SK-N-SH treated with all-trans-retinoic acid at 6 μM for 48 hours (cell line): ENCODE measurements at regions not wholly inside any gene's neighbourhood (a gene's known extent, or its start where the extent isn't known, plus 50 kb on each side); places are given as distances from the start of the nearest gene placed in this dataset.
A peak's percentile ranks its signal among the peaks of the same experiment; 100 is the strongest.

Experiments used
- ATAC-seq: fragments of 200-7000 bp; cut with Tn5 transposase; 3 replicates; pipeline ENCODE4 v1.9.1; 2020; ENCODE audit warnings: mild to moderate bottlenecking, moderate library complexity
- ARNTL ChIP-seq: fragments of 450-650 bp; formaldehyde crosslinking; IDR thresholded peaks from 2 replicates; pipeline ENCODE4 v1.5.0; 2020; ENCODE audit warnings: low read depth, mild to moderate bottlenecking, moderate library complexity, borderline replicate concordance
- BACH2 ChIP-seq: fragments of 250-450 bp; sonication (Bioruptor Pico); IDR thresholded peaks from 2 replicates; pipeline ENCODE4 v1.9.0; 2021; ENCODE audit warnings: mild to moderate bottlenecking, borderline replicate concordance
- CSDC2 ChIP-seq: fragments of 250-450 bp; sonication (Bioruptor Pico); IDR thresholded peaks from 2 replicates; pipeline ENCODE4 v1.5.0; 2020; ENCODE audit warnings: mild to moderate bottlenecking, moderate library complexity
- ESRRG ChIP-seq: fragments of 250-450 bp; sonication (Bioruptor Pico); IDR thresholded peaks from 2 replicates; pipeline ENCODE4 v1.6.1; 2021; ENCODE audit warnings: mild to moderate bottlenecking
- GLIS3 ChIP-seq: fragments of 250-450 bp; sonication (Bioruptor Pico); IDR thresholded peaks from 2 replicates; pipeline ENCODE4 v1.5.0; 2020; ENCODE audit warnings: mild to moderate bottlenecking, moderate library complexity
- ISL1 ChIP-seq: fragments of 250-450 bp; sonication (Bioruptor Pico); IDR thresholded peaks from 2 replicates; pipeline ENCODE4 v2.1.2; 2022; ENCODE audit warnings: mild to moderate bottlenecking, moderate library complexity
- OSR1 ChIP-seq: fragments of 250-450 bp; sonication (Bioruptor Pico); IDR thresholded peaks from 2 replicates; pipeline ENCODE4 v1.8.0; 2022; ENCODE audit warnings: moderate library complexity, mild to moderate bottlenecking, inconsistent platforms
- PPARA ChIP-seq: fragments of 250-450 bp; sonication (Bioruptor Pico); IDR thresholded peaks from 2 replicates; pipeline ENCODE4 v1.5.0; 2020; ENCODE audit warnings: mild to moderate bottlenecking, borderline replicate concordance
- RARB ChIP-seq: fragments of 250-450 bp; sonication (Bioruptor Pico); IDR thresholded peaks from 2 replicates; pipeline ENCODE4 v1.8.0; 2021; ENCODE audit warnings: mild to moderate bottlenecking, moderate library complexity
- SNAI2 ChIP-seq: fragments of 250-450 bp; sonication (Bioruptor Pico); IDR thresholded peaks from 2 replicates; pipeline ENCODE4 v1.5.0; 2020; ENCODE audit warnings: mild to moderate bottlenecking, moderate library complexity
- TCF4 ChIP-seq: fragments of 250-450 bp; sonication (Bioruptor Pico); IDR thresholded peaks from 2 replicates; pipeline ENCODE4 v1.8.0; 2021; ENCODE audit warnings: mild to moderate bottlenecking, moderate library complexity, borderline replicate concordance
- TOX ChIP-seq: fragments of 250-450 bp; sonication (Bioruptor Pico); IDR thresholded peaks from 2 replicates; pipeline ENCODE4 v1.8.0; 2021; ENCODE audit warnings: mild to moderate bottlenecking, moderate library complexity, borderline replicate concordance
- ZC3H10 ChIP-seq: fragments of 250-450 bp; sonication (Bioruptor Pico); IDR thresholded peaks from 2 replicates; pipeline ENCODE4 v1.5.1; 2021; ENCODE audit warnings: mild to moderate bottlenecking, moderate library complexity
- ZFP3 ChIP-seq: fragments of 250-450 bp; sonication (Bioruptor Pico); IDR thresholded peaks from 2 replicates; pipeline ENCODE4 v1.5.0; 2020; ENCODE audit warnings: mild to moderate bottlenecking, moderate library complexity
- ZFP30 ChIP-seq: fragments of 450-650 bp; formaldehyde crosslinking; IDR thresholded peaks from 2 replicates; pipeline ENCODE4 v1.5.0; 2022; ENCODE audit warnings: mild to moderate bottlenecking, moderate library complexity
- ZNF565 ChIP-seq: fragments of 450-650 bp; formaldehyde crosslinking; conservative IDR thresholded peaks from 2 replicates; pipeline ENCODE4 v1.5.0; 2020; ENCODE audit warnings: low read depth, mild to moderate bottlenecking, moderate library complexity
- ZNF70 ChIP-seq: fragments of 450-650 bp; formaldehyde crosslinking; IDR thresholded peaks from 2 replicates; pipeline ENCODE4 v1.5.0; 2020; ENCODE audit warnings: mild to moderate bottlenecking, moderate library complexity
- ZNF8 ChIP-seq: fragments of 450-650 bp; formaldehyde crosslinking; IDR thresholded peaks from 2 replicates; pipeline ENCODE4 v1.5.0; 2020; ENCODE audit warnings: mild to moderate bottlenecking, moderate library complexity
- TF ChIP-seq, protein P1 (sequence below): fragments of 250-450 bp; sonication (Bioruptor Pico); IDR thresholded peaks from 2 replicates; pipeline ENCODE4 v1.8.0; 2021; ENCODE audit warnings: low read depth, mild to moderate bottlenecking, moderate library complexity, borderline replicate concordance
- TF ChIP-seq, protein P2 (sequence below): fragments of 250-450 bp; sonication (Bioruptor Pico); IDR thresholded peaks from 2 replicates; pipeline ENCODE4 v1.5.1; 2020; ENCODE audit warnings: low read depth, mild to moderate bottlenecking, moderate library complexity
- TF ChIP-seq, protein P3 (sequence below): fragments of 250-450 bp; sonication (Bioruptor Pico); IDR thresholded peaks from 2 replicates; pipeline ENCODE4 v1.8.0; 2020; ENCODE audit warnings: mild to moderate bottlenecking, moderate library complexity, borderline replicate concordance
- TF ChIP-seq, protein P4 (sequence below): fragments of 250-450 bp; sonication (Bioruptor Pico); IDR thresholded peaks from 2 replicates; pipeline ENCODE4 v1.5.1; 2021; ENCODE audit warnings: mild to moderate bottlenecking, moderate library complexity
- TF ChIP-seq, protein P5 (sequence below): fragments of 250-450 bp; sonication (Bioruptor Pico); IDR thresholded peaks from 2 replicates; pipeline ENCODE4 v1.5.0; 2020; ENCODE audit warnings: mild to moderate bottlenecking, moderate library complexity

DNA sequence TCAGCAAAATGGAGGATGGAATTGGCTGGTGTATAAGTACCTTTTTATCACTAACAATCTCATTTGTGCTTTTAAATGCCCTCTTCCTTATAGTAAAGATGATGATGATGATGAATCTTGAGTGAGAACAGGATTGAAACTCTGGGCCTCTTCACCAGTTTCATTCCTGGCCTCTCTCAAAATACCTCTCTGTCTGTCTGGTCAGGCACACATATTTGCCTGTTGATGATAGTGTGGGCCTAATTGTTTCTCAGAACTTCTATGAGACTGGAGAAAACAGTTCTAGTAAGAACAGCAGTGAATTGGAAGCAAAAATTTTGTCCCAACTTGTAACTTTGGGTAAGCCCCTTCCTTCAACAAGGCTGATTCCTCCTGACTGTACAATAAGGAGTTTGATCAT, 94.4 kb upstream of the RGS4 start:
- ATAC-seq, result no peak
- TF ChIP-seq, protein P1, sequence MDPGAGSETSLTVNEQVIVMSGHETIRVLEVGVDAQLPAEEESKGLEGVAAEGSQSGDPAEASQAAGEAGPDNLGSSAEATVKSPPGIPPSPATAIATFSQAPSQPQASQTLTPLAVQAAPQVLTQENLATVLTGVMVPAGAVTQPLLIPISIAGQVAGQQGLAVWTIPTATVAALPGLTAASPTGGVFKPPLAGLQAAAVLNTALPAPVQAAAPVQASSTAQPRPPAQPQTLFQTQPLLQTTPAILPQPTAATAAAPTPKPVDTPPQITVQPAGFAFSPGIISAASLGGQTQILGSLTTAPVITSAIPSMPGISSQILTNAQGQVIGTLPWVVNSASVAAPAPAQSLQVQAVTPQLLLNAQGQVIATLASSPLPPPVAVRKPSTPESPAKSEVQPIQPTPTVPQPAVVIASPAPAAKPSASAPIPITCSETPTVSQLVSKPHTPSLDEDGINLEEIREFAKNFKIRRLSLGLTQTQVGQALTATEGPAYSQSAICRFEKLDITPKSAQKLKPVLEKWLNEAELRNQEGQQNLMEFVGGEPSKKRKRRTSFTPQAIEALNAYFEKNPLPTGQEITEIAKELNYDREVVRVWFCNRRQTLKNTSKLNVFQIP, result no peak
- TF ChIP-seq ZFP3 (CRISPR knock-in tag), result no peak
- no peak for TF ChIP-seq ZFP30 (CRISPR knock-in tag)
- TF ChIP-seq CSDC2 (CRISPR knock-in tag), result no peak
- TF ChIP-seq PPARA (CRISPR knock-in tag), result no peak
- no peak for TF ChIP-seq TOX (CRISPR knock-in tag)
- no peak for TF ChIP-seq ESRRG (CRISPR knock-in tag)
- no peak for TF ChIP-seq ZNF8 (CRISPR knock-in tag)
- no peak for TF ChIP-seq BACH2 (CRISPR knock-in tag)
- TF ChIP-seq, protein P2, sequence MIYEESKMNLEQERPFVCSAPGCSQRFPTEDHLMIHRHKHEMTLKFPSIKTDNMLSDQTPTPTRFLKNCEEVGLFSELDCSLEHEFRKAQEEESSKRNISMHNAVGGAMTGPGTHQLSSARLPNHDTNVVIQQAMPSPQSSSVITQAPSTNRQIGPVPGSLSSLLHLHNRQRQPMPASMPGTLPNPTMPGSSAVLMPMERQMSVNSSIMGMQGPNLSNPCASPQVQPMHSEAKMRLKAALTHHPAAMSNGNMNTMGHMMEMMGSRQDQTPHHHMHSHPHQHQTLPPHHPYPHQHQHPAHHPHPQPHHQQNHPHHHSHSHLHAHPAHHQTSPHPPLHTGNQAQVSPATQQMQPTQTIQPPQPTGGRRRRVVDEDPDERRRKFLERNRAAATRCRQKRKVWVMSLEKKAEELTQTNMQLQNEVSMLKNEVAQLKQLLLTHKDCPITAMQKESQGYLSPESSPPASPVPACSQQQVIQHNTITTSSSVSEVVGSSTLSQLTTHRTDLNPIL (CRISPR knock-in tag), result no peak
- TF ChIP-seq, protein P3, sequence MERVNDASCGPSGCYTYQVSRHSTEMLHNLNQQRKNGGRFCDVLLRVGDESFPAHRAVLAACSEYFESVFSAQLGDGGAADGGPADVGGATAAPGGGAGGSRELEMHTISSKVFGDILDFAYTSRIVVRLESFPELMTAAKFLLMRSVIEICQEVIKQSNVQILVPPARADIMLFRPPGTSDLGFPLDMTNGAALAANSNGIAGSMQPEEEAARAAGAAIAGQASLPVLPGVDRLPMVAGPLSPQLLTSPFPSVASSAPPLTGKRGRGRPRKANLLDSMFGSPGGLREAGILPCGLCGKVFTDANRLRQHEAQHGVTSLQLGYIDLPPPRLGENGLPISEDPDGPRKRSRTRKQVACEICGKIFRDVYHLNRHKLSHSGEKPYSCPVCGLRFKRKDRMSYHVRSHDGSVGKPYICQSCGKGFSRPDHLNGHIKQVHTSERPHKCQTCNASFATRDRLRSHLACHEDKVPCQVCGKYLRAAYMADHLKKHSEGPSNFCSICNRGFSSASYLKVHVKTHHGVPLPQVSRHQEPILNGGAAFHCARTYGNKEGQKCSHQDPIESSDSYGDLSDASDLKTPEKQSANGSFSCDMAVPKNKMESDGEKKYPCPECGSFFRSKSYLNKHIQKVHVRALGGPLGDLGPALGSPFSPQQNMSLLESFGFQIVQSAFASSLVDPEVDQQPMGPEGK (CRISPR knock-in tag), result no peak
- no peak for TF ChIP-seq OSR1 (CRISPR knock-in tag)
- no peak for TF ChIP-seq ISL1 (CRISPR knock-in tag)
- no peak for TF ChIP-seq ZNF565
- TF ChIP-seq ZC3H10 (CRISPR knock-in tag), result no peak
- TF ChIP-seq ZNF70 (CRISPR knock-in tag), result no peak
- TF ChIP-seq GLIS3 (CRISPR knock-in tag), result no peak
- TF ChIP-seq, protein P4, sequence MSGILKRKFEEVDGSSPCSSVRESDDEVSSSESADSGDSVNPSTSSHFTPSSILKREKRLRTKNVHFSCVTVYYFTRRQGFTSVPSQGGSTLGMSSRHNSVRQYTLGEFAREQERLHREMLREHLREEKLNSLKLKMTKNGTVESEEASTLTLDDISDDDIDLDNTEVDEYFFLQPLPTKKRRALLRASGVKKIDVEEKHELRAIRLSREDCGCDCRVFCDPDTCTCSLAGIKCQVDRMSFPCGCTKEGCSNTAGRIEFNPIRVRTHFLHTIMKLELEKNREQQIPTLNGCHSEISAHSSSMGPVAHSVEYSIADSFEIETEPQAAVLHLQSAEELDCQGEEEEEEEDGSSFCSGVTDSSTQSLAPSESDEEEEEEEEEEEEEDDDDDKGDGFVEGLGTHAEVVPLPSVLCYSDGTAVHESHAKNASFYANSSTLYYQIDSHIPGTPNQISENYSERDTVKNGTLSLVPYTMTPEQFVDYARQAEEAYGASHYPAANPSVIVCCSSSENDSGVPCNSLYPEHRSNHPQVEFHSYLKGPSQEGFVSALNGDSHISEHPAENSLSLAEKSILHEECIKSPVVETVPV, result no peak
- TF ChIP-seq RARB, result no peak

DNA sequence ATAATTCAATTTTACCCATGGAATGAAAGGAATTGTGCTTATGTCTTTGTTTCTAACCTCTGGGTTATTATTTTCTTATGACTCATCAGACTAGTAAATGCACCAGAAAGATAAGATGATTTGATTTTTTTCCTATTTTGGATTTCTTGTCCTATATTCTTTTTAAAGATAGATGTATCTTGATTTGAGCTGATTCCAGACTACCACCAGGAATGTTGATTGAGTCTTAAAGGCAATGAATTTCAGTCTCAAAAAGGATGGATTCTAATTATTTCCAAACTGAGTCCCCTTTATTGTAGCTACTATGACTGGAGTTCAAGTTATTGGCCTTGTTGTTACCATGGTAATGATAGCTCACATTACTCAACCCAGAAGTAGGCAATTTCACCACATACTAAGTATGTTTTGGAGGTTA, 95.8 kb upstream of the RGS4 start:
- ATAC-seq, result peak; percentile 95
- TF ChIP-seq ARNTL (CRISPR knock-in tag), result no peak
- peak; percentile 27; the same call in 1 of the 2 replicates for TF ChIP-seq TCF4 (CRISPR knock-in tag)
- no peak for TF ChIP-seq BACH2 (CRISPR knock-in tag)
- no peak for TF ChIP-seq OSR1 (CRISPR knock-in tag)
- TF ChIP-seq TOX (CRISPR knock-in tag), result 0 out of 2 replicates have a peak, but pooled peaks have one; percentile 45
- TF ChIP-seq, protein P3 (CRISPR knock-in tag), result peak; percentile 87
- TF ChIP-seq, protein P5, sequence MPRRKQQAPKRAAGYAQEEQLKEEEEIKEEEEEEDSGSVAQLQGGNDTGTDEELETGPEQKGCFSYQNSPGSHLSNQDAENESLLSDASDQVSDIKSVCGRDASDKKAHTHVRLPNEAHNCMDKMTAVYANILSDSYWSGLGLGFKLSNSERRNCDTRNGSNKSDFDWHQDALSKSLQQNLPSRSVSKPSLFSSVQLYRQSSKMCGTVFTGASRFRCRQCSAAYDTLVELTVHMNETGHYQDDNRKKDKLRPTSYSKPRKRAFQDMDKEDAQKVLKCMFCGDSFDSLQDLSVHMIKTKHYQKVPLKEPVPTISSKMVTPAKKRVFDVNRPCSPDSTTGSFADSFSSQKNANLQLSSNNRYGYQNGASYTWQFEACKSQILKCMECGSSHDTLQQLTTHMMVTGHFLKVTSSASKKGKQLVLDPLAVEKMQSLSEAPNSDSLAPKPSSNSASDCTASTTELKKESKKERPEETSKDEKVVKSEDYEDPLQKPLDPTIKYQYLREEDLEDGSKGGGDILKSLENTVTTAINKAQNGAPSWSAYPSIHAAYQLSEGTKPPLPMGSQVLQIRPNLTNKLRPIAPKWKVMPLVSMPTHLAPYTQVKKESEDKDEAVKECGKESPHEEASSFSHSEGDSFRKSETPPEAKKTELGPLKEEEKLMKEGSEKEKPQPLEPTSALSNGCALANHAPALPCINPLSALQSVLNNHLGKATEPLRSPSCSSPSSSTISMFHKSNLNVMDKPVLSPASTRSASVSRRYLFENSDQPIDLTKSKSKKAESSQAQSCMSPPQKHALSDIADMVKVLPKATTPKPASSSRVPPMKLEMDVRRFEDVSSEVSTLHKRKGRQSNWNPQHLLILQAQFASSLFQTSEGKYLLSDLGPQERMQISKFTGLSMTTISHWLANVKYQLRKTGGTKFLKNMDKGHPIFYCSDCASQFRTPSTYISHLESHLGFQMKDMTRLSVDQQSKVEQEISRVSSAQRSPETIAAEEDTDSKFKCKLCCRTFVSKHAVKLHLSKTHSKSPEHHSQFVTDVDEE (CRISPR knock-in tag), result 0 out of 2 replicates have a peak, but pooled peaks have one; percentile 10
- TF ChIP-seq ISL1 (CRISPR knock-in tag), result peak; percentile 100
- TF ChIP-seq CSDC2 (CRISPR knock-in tag), result no peak
- no peak for TF ChIP-seq GLIS3 (CRISPR knock-in tag)
- TF ChIP-seq ZC3H10 (CRISPR knock-in tag), result peak; percentile 80; the same call in 1 of the 2 replicates
- TF ChIP-seq, protein P2 (CRISPR knock-in tag), result peak; percentile 95
- TF ChIP-seq, protein P1, result peak; percentile 75; the same call in 1 of the 2 replicates
- no peak for TF ChIP-seq SNAI2 (CRISPR knock-in tag)
- peak; percentile 67 for TF ChIP-seq ZFP3 (CRISPR knock-in tag)
- TF ChIP-seq, protein P4, result 0 out of 2 replicates have a peak, but pooled peaks have one; percentile 44
